ENCODE measurements at regions not wholly inside any gene's neighbourhood (a gene's known extent, or its start where the extent isn't known, plus 50 kb on each side); places are given as distances from the start of the nearest gene placed in this dataset.

- TF ChIP-seq CTCF (IDR thresholded peaks at IDR 0.05) (no peak), ZFX (IDR thresholded peaks at IDR 0.05; ENCODE audit: borderline replicate concordance) (no peak)
Observed at GRCh38 chr21:41614511-41614910, 106.6 kb upstream of the TMPRSS2 start.
